Trophoblast cell (in vitro differentiated cells and primary cell): ENCODE measurements at regions not wholly inside any gene's neighbourhood (a gene's known extent, or its start where the extent isn't known, plus 50 kb on each side); places are given as distances from the start of the nearest gene placed in this dataset.

Experiments used
- DNase-seq, 2 donors: peaks; one replicate each; pipeline ENCODE4 v3.0.0-alpha.2; 2016
- H2AFZ ChIP-seq: 2 replicates; pipeline ENCODE4 v1.6.1; 2013; ENCODE audit warnings: low read length, moderate library complexity, mild to moderate bottlenecking; ENCODE audit not compliant: insufficient read depth, poor library complexity
- H2AK5ac ChIP-seq: 2 replicates; pipeline ENCODE4 v1.6.1; 2013; ENCODE audit warnings: mild to moderate bottlenecking, low read length
- H2BK120ac ChIP-seq: 2 replicates; pipeline ENCODE4 v1.6.1; 2013; ENCODE audit warnings: low read length, mild to moderate bottlenecking, moderate library complexity; ENCODE audit not compliant: insufficient read depth, poor library complexity
- H2BK12ac ChIP-seq: 2 replicates; pipeline ENCODE4 v1.6.1; 2013; ENCODE audit warnings: mild to moderate bottlenecking, low read length, moderate library complexity
- H2BK5ac ChIP-seq: 2 replicates; pipeline ENCODE4 v1.6.1; 2013; ENCODE audit warnings: low read length, low read depth, moderate library complexity, mild to moderate bottlenecking; ENCODE audit not compliant: poor library complexity
- H3K14ac ChIP-seq: 2 replicates; pipeline ENCODE4 v1.6.1; 2013; ENCODE audit warnings: mild to moderate bottlenecking, low read length
- H3K18ac ChIP-seq: 2 replicates; pipeline ENCODE4 v1.6.1; 2013; ENCODE audit warnings: mild to moderate bottlenecking, low read length
- H3K23ac ChIP-seq: 2 replicates; pipeline ENCODE4 v1.6.1; 2013; ENCODE audit warnings: low read length
- H3K27ac ChIP-seq: 2 replicates; pipeline ENCODE4 v1.5.1; 2013; ENCODE audit warnings: low read depth, mild to moderate bottlenecking, inconsistent platforms, low read length, moderate library complexity
- H3K27me3 ChIP-seq: 2 replicates; pipeline ENCODE4 v1.6.1; 2013; ENCODE audit warnings: inconsistent platforms, mild to moderate bottlenecking, low read length, moderate library complexity; ENCODE audit not compliant: insufficient read depth
- H3K36me3 ChIP-seq, 2 experiments: 1 replicate in 1 of 2; 2 replicates in 1 of 2; pipeline ENCODE4 v1.6.1; 2013; ENCODE audit warnings: low read length in 2 of 2, mild to moderate bottlenecking in 2 of 2, moderate library complexity in 1 of 2; ENCODE audit not compliant: insufficient read depth in 2 of 2, control insufficient read depth in 1 of 2
- H3K4ac ChIP-seq: 2 replicates; pipeline ENCODE4 v1.6.1; 2013; ENCODE audit warnings: low read depth, mild to moderate bottlenecking, low read length, moderate library complexity
- H3K4me1 ChIP-seq, 2 experiments: 1 replicate in 1 of 2; 2 replicates in 1 of 2; pipeline ENCODE4 v1.6.1; 2013; ENCODE audit warnings: low read length in 2 of 2, mild to moderate bottlenecking in 2 of 2, moderate library complexity in 1 of 2; ENCODE audit not compliant: insufficient read depth in 2 of 2, control insufficient read depth in 1 of 2
- H3K4me2 ChIP-seq: 2 replicates; pipeline ENCODE4 v1.6.1; 2013; ENCODE audit warnings: inconsistent platforms, mild to moderate bottlenecking, low read length, moderate library complexity
- H3K4me3 ChIP-seq: 2 replicates; pipeline ENCODE4 v1.5.1; 2013; ENCODE audit warnings: mild to moderate bottlenecking, low read depth, low read length, inconsistent platforms
- H3K79me1 ChIP-seq: one replicate; pipeline ENCODE4 v1.6.1; 2013; ENCODE audit warnings: low read length
- H3K79me2 ChIP-seq: 2 replicates; pipeline ENCODE4 v1.6.1; 2013; ENCODE audit warnings: low read length, mild to moderate bottlenecking; ENCODE audit not compliant: control insufficient read depth, insufficient read depth, poor library complexity
- H3K9ac ChIP-seq: 2 replicates; pipeline ENCODE4 v1.6.1; 2013; ENCODE audit warnings: mild to moderate bottlenecking, low read length
- H3K9me3 ChIP-seq: 2 replicates; pipeline ENCODE4 v1.6.1; 2013; ENCODE audit warnings: low read depth, mild to moderate bottlenecking, control low read depth, inconsistent platforms, low read length; ENCODE audit not compliant: insufficient read depth
- H4K12ac ChIP-seq: 2 replicates; pipeline ENCODE4 v1.6.1; 2013; ENCODE audit warnings: low read depth, mild to moderate bottlenecking, low read length, moderate library complexity
- H4K8ac ChIP-seq: 2 replicates; pipeline ENCODE4 v1.6.1; 2013; ENCODE audit warnings: low read depth, mild to moderate bottlenecking, low read length, moderate library complexity
- H4K91ac ChIP-seq: one replicate; pipeline ENCODE4 v1.6.1; 2013; ENCODE audit warnings: low read depth, mild to moderate bottlenecking, low read length, moderate library complexity
- WGBS: extraction: QIAGEN DNeasy Blood & Tissue Kit; methylation state at CpG from one replicate; pipeline ENCODE4 v1.1.7; 2013; ENCODE audit warnings: missing lambda C conversion rate; ENCODE audit not compliant: insufficient read length, insufficient coverage; ENCODE audit errors: extremely low coverage; 5-methylcytosine and 5-hydroxymethylcytosine counted together

DNA sequence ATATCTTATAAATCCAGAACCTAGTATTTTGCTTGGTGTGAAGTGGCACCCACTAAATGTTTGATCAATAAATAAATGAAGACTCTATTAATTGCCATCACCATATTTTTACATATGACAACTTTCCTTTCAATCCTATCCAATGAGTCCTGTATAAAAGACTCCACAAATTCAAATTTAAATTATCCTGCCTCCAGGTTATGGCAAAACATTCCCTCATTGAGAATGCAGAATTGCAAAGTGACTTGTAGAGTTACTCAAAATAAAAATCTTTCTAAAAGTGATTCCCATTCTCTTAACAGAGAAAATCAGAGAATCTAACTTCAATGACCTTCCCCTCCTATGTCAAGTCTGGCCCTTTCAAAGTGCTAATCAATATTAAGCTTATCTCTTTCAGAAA, 236.8 kb downstream of the GRB14 start:
- H3K27ac ChIP-seq = no peak overlapping the region
- H3K23ac ChIP-seq = no peak overlapping the region
- H3K9me3 ChIP-seq = no peaks in the 10 kb centered on the region
- H3K4ac ChIP-seq = no peak overlapping the region
- peaks cover 2 to 4% of the 10 kb centered on the region in 2 experiments for H3K4me1 ChIP-seq
- H3K14ac ChIP-seq = no peak overlapping the region
- no peak overlapping the region for H3K9ac ChIP-seq
- no peak overlapping the region for H2BK120ac ChIP-seq
- H2BK12ac ChIP-seq = no peak overlapping the region
- H4K8ac ChIP-seq = no peak overlapping the region
- no peaks in the 10 kb centered on the region for H3K79me2 ChIP-seq
- no peak overlapping the region for H4K91ac ChIP-seq
- H3K18ac ChIP-seq = no peak overlapping the region
- no peak overlapping the region for H2AFZ ChIP-seq
- no peak overlapping the region for H4K12ac ChIP-seq
- no peak for DNase-seq
- no peak overlapping the region for H2BK5ac ChIP-seq
- no peak overlapping the region for H2AK5ac ChIP-seq
- H3K4me3 ChIP-seq = no peak overlapping the region
- H3K27me3 ChIP-seq = no peaks in the 10 kb centered on the region
- peaks cover 3% of the 10 kb centered on the region for H3K79me1 ChIP-seq
- no peak overlapping the region for H3K4me2 ChIP-seq
- H3K36me3 ChIP-seq = no peaks in the 10 kb centered on the region

DNA sequence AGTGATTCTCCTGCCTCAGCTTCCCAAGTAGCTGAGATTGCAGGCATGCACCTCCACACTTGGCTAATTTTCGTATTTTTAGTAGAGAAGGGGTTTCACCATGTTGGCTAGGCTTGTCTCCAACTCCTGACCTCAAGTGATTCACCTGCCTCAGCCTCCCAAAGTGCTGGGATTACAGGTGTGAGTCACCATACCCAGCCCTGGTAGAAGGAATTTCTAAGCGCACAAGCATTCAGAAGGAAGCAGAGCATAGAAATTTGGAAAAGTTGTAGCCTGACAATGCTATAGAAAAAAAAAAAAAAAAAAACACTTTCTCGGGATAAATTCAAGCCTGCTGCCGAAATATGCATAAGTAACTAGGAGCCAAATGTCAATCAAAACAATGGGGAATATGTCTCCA, 249.4 kb downstream of the GRB14 start:
- no peaks in the 10 kb centered on the region for H3K4me1 ChIP-seq
- H3K27ac ChIP-seq = no peak overlapping the region
- no peak overlapping the region for H4K8ac ChIP-seq
- H4K12ac ChIP-seq = no peak overlapping the region
- H4K91ac ChIP-seq = no peak overlapping the region
- H3K9ac ChIP-seq = no peak overlapping the region
- H3K4me3 ChIP-seq = no peak overlapping the region
- no peak overlapping the region for H3K14ac ChIP-seq
- H2BK5ac ChIP-seq = no peak overlapping the region
- H2BK12ac ChIP-seq = no peak overlapping the region
- H3K23ac ChIP-seq = no peak overlapping the region
- no peak overlapping the region for H3K18ac ChIP-seq
- H3K79me2 ChIP-seq = no peaks in the 10 kb centered on the region
- no peak overlapping the region for H2BK120ac ChIP-seq
- H3K27me3 ChIP-seq = no peaks in the 10 kb centered on the region
- no peak overlapping the region for H3K4me2 ChIP-seq
- H3K36me3 ChIP-seq = no peaks in the 10 kb centered on the region
- H3K4ac ChIP-seq = no peak overlapping the region
- peak in 1 of 2 donors; percentile 33 for DNase-seq
- H3K79me1 ChIP-seq = no peaks in the 10 kb centered on the region
- no CpG with 5 or more reads among the region's 4 CpGs for WGBS
- peaks cover 5% of the 10 kb centered on the region for H3K9me3 ChIP-seq
- no peak overlapping the region for H2AK5ac ChIP-seq
- no peak overlapping the region for H2AFZ ChIP-seq

DNA sequence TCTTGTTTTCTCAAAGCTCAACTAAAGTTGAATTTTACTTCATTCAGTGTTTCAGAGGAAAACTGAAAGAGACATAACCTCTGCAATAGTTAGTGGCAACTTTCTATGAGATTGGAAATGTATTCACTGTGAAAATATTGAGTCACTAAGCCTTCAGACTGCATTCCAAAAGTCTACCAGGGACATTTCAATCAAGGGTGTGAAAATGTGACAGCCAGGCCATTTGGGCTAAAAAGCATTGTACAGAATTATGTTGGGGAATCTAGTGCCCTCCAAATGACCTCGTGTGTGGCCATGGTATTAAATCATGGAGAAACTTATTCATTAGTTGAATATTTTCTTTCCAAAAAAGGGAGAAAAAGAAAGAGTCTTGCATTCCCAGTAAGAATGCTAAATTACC, 251.9 kb downstream of the GRB14 start:
- WGBS = no CpG with 5 or more reads among the region's 1 CpG
- H4K91ac ChIP-seq = no peak overlapping the region
- no peak overlapping the region for H3K18ac ChIP-seq
- H3K4me1 ChIP-seq = no peaks in the 10 kb centered on the region
- H3K79me2 ChIP-seq = no peaks in the 10 kb centered on the region
- no peak overlapping the region for H3K27ac ChIP-seq
- no peaks in the 10 kb centered on the region for H3K36me3 ChIP-seq
- no peak for DNase-seq
- H3K4me2 ChIP-seq = no peak overlapping the region
- H2AFZ ChIP-seq = no peak overlapping the region
- no peak overlapping the region for H3K4me3 ChIP-seq
- H3K4ac ChIP-seq = no peak overlapping the region
- no peaks in the 10 kb centered on the region for H3K79me1 ChIP-seq
- no peak overlapping the region for H3K14ac ChIP-seq
- no peak overlapping the region for H2BK5ac ChIP-seq
- H4K8ac ChIP-seq = no peak overlapping the region
- H2AK5ac ChIP-seq = no peak overlapping the region
- no peak overlapping the region for H2BK12ac ChIP-seq
- peaks cover 5% of the 10 kb centered on the region for H3K9me3 ChIP-seq
- H2BK120ac ChIP-seq = no peak overlapping the region
- H3K9ac ChIP-seq = no peak overlapping the region
- no peaks in the 10 kb centered on the region for H3K27me3 ChIP-seq
- no peak overlapping the region for H4K12ac ChIP-seq
- no peak overlapping the region for H3K23ac ChIP-seq

DNA sequence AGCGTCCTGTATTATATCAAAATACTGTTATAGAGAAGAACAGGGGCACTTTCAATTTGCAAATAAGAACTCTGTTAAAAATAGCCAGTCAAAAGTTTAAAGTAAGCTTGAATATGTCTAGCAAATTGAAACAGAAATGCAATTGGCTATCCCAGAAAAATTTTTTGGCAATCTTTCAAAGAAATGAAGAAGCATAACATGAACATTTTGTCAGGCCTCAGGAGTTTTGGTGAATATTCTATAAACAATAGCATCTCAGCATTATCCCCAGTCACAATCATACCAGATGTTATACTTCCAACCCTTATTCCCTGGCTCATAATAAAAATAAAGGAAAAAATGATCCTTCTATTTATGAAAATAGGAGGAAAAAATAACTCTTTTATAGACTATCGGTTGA, 252.4 kb downstream of the GRB14 start:
- WGBS = no CpG with 5 or more reads among the region's 2 CpGs
- Histone ChIP-seq H3K18ac (no peak overlapping the region), H3K9ac (no peak overlapping the region), H2AFZ (no peak overlapping the region), H2BK5ac (no peak overlapping the region), H3K4me1 (no peaks in the 10 kb centered on the region), H3K9me3 (peaks cover 5% of the 10 kb centered on the region), H3K23ac (no peak overlapping the region), H3K79me2 (no peaks in the 10 kb centered on the region), H4K8ac (no peak overlapping the region), H3K14ac (no peak overlapping the region), H3K27ac (no peak overlapping the region), H3K4me3 (no peak overlapping the region), H3K27me3 (no peaks in the 10 kb centered on the region), H2AK5ac (no peak overlapping the region), H4K12ac (no peak overlapping the region), H3K4ac (no peak overlapping the region), H3K4me2 (no peak overlapping the region), H2BK12ac (no peak overlapping the region), H4K91ac (no peak overlapping the region), H3K36me3 (no peaks in the 10 kb centered on the region), H3K79me1 (no peaks in the 10 kb centered on the region), H2BK120ac (no peak overlapping the region)
- no peak for DNase-seq

DNA sequence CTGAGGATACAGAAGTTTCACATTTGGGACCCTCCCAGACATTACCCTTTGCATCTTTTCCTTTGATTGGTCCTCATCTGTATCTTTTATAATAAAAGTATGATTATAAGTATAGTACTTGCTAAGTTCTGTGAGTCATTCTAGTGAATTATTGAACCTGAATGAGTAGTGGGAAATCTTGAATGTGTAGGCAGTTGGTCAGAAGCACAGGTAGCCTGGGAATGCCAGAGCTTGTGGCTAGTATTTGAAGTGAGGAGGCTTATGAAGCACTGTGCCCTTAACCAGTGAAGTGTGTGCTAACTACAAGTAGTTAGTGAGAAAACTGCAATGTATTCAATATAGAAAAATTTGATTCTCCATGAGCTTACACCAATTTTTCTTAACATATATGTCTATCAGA, 257.6 kb downstream of the GRB14 start:
- Histone ChIP-seq H3K9ac (no peak overlapping the region), H3K23ac (no peak overlapping the region), H3K4me2 (no peak overlapping the region), H2BK120ac (no peak overlapping the region), H2AFZ (no peak overlapping the region), H3K36me3 (no peaks in the 10 kb centered on the region), H3K79me1 (no peaks in the 10 kb centered on the region), H3K4me1 (no peaks in the 10 kb centered on the region), H3K9me3 (no peaks in the 10 kb centered on the region), H3K27ac (no peak overlapping the region), H2AK5ac (no peak overlapping the region), H4K91ac (no peak overlapping the region), H3K18ac (no peak overlapping the region), H3K4ac (no peak overlapping the region), H3K79me2 (no peaks in the 10 kb centered on the region), H2BK12ac (no peak overlapping the region), H2BK5ac (no peak overlapping the region), H4K12ac (no peak overlapping the region), H3K4me3 (no peak overlapping the region), H4K8ac (no peak overlapping the region), H3K14ac (no peak overlapping the region), H3K27me3 (no peaks in the 10 kb centered on the region)
- DNase-seq = no peak
